ENCODE measurements at regions not wholly inside any gene's neighbourhood (a gene's known extent, or its start where the extent isn't known, plus 50 kb on each side); places are given as distances from the start of the nearest gene placed in this dataset.

- no peak for DNase-seq (ENCODE audit: low read depth)
- H3K4me3 ChIP-seq (ENCODE audit: low read depth, low read length) = no peak overlapping the region
- TF ChIP-seq MYC (IDR thresholded peaks at IDR 0.05; ENCODE audit: low read depth, low read length) (no peak), POLR2A (IDR thresholded peaks at IDR 0.05; ENCODE audit: extremely low read depth, insufficient read length) (no peak), CTCF (IDR thresholded peaks at IDR 0.05; ENCODE audit: low read depth, low read length) (no peak), MAX (IDR thresholded peaks at IDR 0.05; ENCODE audit: low read depth, low read length) (no peak)
Measured at GRCh38 chr2:42987112-42987922, 194.9 kb upstream of the HAAO start.

GRCh38 chr2:42984617-42985016 is 192.2 kb upstream of the HAAO start:
- H3K4me3 ChIP-seq (ENCODE audit: low read depth, low read length) = no peak overlapping the region
- DNase-seq (ENCODE audit: low read depth) = no peak
- TF ChIP-seq POLR2A (IDR thresholded peaks at IDR 0.05; ENCODE audit: extremely low read depth, insufficient read length) (no peak), MYC (IDR thresholded peaks at IDR 0.05; ENCODE audit: low read depth, low read length) (no peak), MAX (IDR thresholded peaks at IDR 0.05; ENCODE audit: low read depth, low read length) (no peak), CTCF (IDR thresholded peaks at IDR 0.05; ENCODE audit: low read depth, low read length) (no peak)

GRCh38 chr2:42984081-42984480 is 191.7 kb upstream of the HAAO start:
- H3K4me3 ChIP-seq (ENCODE audit: low read depth, low read length) = no peak overlapping the region
- no peak for TF ChIP-seq MYC (IDR thresholded peaks at IDR 0.05; ENCODE audit: low read depth, low read length)
- TF ChIP-seq CTCF (IDR thresholded peaks at IDR 0.05; ENCODE audit: low read depth, low read length) = no peak
- TF ChIP-seq POLR2A (IDR thresholded peaks at IDR 0.05; ENCODE audit: extremely low read depth, insufficient read length) = no peak
- no peak for TF ChIP-seq MAX (IDR thresholded peaks at IDR 0.05; ENCODE audit: low read depth, low read length)
- DNase-seq (ENCODE audit: low read depth) = no peak

- TF ChIP-seq CTCF (IDR thresholded peaks at IDR 0.05; ENCODE audit: low read depth, low read length) = no peak
- TF ChIP-seq MYC (IDR thresholded peaks at IDR 0.05; ENCODE audit: low read depth, low read length) = no peak
- no peak for TF ChIP-seq POLR2A (IDR thresholded peaks at IDR 0.05; ENCODE audit: extremely low read depth, insufficient read length)
- TF ChIP-seq MAX (IDR thresholded peaks at IDR 0.05; ENCODE audit: low read depth, low read length) = no peak
- H3K4me3 ChIP-seq (ENCODE audit: low read depth, low read length) = no peak overlapping the region
- no peak for DNase-seq (ENCODE audit: low read depth)
Measured at GRCh38 chr2:42980764-42981416, 188.5 kb upstream of the HAAO start.

GRCh38 chr2:42979870-42980763 is 187.7 kb upstream of the HAAO start:
- no peak overlapping the region for H3K4me3 ChIP-seq (ENCODE audit: low read depth, low read length)
- no peak for TF ChIP-seq MYC (IDR thresholded peaks at IDR 0.05; ENCODE audit: low read depth, low read length)
- no peak for TF ChIP-seq POLR2A (IDR thresholded peaks at IDR 0.05; ENCODE audit: extremely low read depth, insufficient read length)
- TF ChIP-seq CTCF (IDR thresholded peaks at IDR 0.05; ENCODE audit: low read depth, low read length) = no peak
- TF ChIP-seq MAX (IDR thresholded peaks at IDR 0.05; ENCODE audit: low read depth, low read length) = no peak
- DNase-seq (ENCODE audit: low read depth) = no peak
